AG04450 (cell line): ENCODE measurements at regions not wholly inside any gene's neighbourhood (a gene's known extent, or its start where the extent isn't known, plus 50 kb on each side); places are given as distances from the start of the nearest gene placed in this dataset.

Experiments used
- CTCF ChIA-PET: fragments of 300-600, 350-600 bp; formaldehyde crosslinking; extraction: SDS; loops from one replicate; lab custom pipeline; 2022; ENCODE audit warnings: antibody characterized with exemption, inconsistent platforms; lab: Charles Lee
- POLR2A ChIA-PET: fragments of 350-600 bp; formaldehyde crosslinking; extraction: SDS; loops from one replicate; lab custom pipeline; 2021; ENCODE audit warnings: antibody characterized with exemption, inconsistent platforms; lab: Yijun Ruan, JAX
- DNase-seq: peaks from one replicate; pipeline ENCODE4 v3.0.0-alpha.2; 2011; ENCODE audit warnings: low read depth, low spot score
- H3K27ac ChIP-seq: one replicate; pipeline ENCODE4 v1.5.1; 2012; ENCODE audit warnings: low read depth, low read length, control low read depth
- H3K27me3 ChIP-seq: one replicate; pipeline ENCODE4 v1.6.0; 2012; ENCODE audit warnings: low read length; ENCODE audit not compliant: control insufficient read depth, insufficient read depth
- H3K4me3 ChIP-seq: 2 replicates; pipeline ENCODE4 v1.5.1; 2011; ENCODE audit warnings: mild to moderate bottlenecking, low read depth, low read length, control low read depth
- H3K9me3 ChIP-seq: 2 replicates; pipeline ENCODE4 v1.5.1; 2012; ENCODE audit warnings: low read length; ENCODE audit not compliant: control insufficient read depth, insufficient read depth
- CTCF ChIP-seq: IDR thresholded peaks from 2 replicates; pipeline ENCODE4 v1.5.1; 2011; ENCODE audit warnings: low read depth, low read length, control low read depth, inconsistent platforms

- Histone ChIP-seq H3K27ac (no peak overlapping the region), H3K27me3 (no peaks in the 10 kb centered on the region), H3K4me3 (no peak overlapping the region), H3K9me3 (no peaks in the 10 kb centered on the region)
- no peak for TF ChIP-seq CTCF
- no peak for DNase-seq
- ChIA-PET POLR2A (no interaction called here), CTCF (no interaction called here)
Observed at GRCh38 chr7:11895337-11895736, 63.3 kb upstream of the THSD7A start.

- no peak for TF ChIP-seq CTCF
- Histone ChIP-seq H3K9me3 (no peaks in the 10 kb centered on the region), H3K4me3 (no peak overlapping the region), H3K27ac (no peak overlapping the region), H3K27me3 (no peaks in the 10 kb centered on the region)
- POLR2A ChIA-PET, result no interaction called here
- no peak for DNase-seq
- CTCF ChIA-PET, result no interaction called here
Observed at GRCh38 chr7:11896663-11897062, 64.7 kb upstream of the THSD7A start.

- ChIA-PET CTCF (no interaction called here), POLR2A (no interaction called here)
- Histone ChIP-seq H3K27ac (no peak overlapping the region), H3K27me3 (no peaks in the 10 kb centered on the region), H3K4me3 (no peak overlapping the region), H3K9me3 (no peaks in the 10 kb centered on the region)
- no peak for DNase-seq
- no peak for TF ChIP-seq CTCF
Observed at GRCh38 chr7:11899247-11899646, 67.2 kb upstream of the THSD7A start.

- Histone ChIP-seq H3K27me3 (no peaks in the 10 kb centered on the region), H3K9me3 (no peaks in the 10 kb centered on the region), H3K27ac (no peak overlapping the region), H3K4me3 (no peak overlapping the region)
- TF ChIP-seq CTCF, result no peak
- CTCF ChIA-PET, result interaction anchor here (0.7 kb wide), 1 partner anchor 1106 kb away, joined by 3 read pairs; no protein-coding TSS in a partner anchor
- DNase-seq, result no peak
- POLR2A ChIA-PET, result no interaction called here
Observed at GRCh38 chr7:11910253-11910652, 78.3 kb upstream of the THSD7A start.

- H3K27me3 ChIP-seq, result no peaks in the 10 kb centered on the region
- no peak for DNase-seq
- H3K27ac ChIP-seq, result no peak overlapping the region
- no peaks in the 10 kb centered on the region for H3K9me3 ChIP-seq
- H3K4me3 ChIP-seq, result no peak overlapping the region
- POLR2A ChIA-PET, result no interaction called here
- CTCF ChIA-PET, result no interaction called here
- TF ChIP-seq CTCF, result no peak
Observed at GRCh38 chr7:11911900-11912299, 79.9 kb upstream of the THSD7A start.
